Activated CD8-positive, alpha-beta T cell treated with anti-CD3 and anti-CD28 coated beads for 36 hours (primary cell): ENCODE measurements at regions not wholly inside any gene's neighbourhood (a gene's known extent, or its start where the extent isn't known, plus 50 kb on each side); places are given as distances from the start of the nearest gene placed in this dataset.
A peak's percentile ranks its signal among the peaks of the same experiment; 100 is the strongest.

Experiments
- ATAC-seq: fragments of 200-7000 bp; cut with Tn5 transposase; one replicate; pipeline ENCODE4 v1.10.0; 2021; ENCODE audit warnings: mild to moderate bottlenecking, moderate library complexity
- CTCF ChIA-PET: fragments of 350-600 bp; sonication (Branson Sonifier 250); formaldehyde crosslinking; loops from one replicate; lab custom pipeline; 2021; ENCODE audit warnings: antibody characterized with exemption; lab: Charles Lee
- POLR2A ChIA-PET: fragments of 350-600 bp; sonication (Branson Sonifier 250); formaldehyde crosslinking; loops from one replicate; lab custom pipeline; 2021; ENCODE audit warnings: antibody characterized with exemption; lab: Charles Lee
- DNase-seq: peaks from one replicate; pipeline ENCODE4 v3.0.0-alpha.2; 2020
- H3K27ac Mint-ChIP-seq: one replicate; pipeline ENCODE4 v1.8.0; 2021; ENCODE audit warnings: mild to moderate bottlenecking, mixed read lengths
- H3K27me3 Mint-ChIP-seq: one replicate; pipeline ENCODE4 v1.8.0; 2021; ENCODE audit warnings: mixed read lengths
- H3K36me3 Mint-ChIP-seq: one replicate; pipeline ENCODE4 v1.8.0; 2021; ENCODE audit warnings: low read depth, mixed read lengths
- H3K4me1 Mint-ChIP-seq: one replicate; pipeline ENCODE4 v1.8.0; 2021; ENCODE audit warnings: low read depth, mixed read lengths
- H3K4me3 Mint-ChIP-seq: one replicate; pipeline ENCODE4 v1.8.0; 2021; ENCODE audit warnings: mild to moderate bottlenecking, moderate library complexity, mixed read lengths
- H3K9me3 Mint-ChIP-seq: one replicate; pipeline ENCODE4 v1.8.0; 2021; ENCODE audit warnings: mixed read lengths
- CTCF ChIP-seq: fragments of 200-600 bp; IDR thresholded peaks from one replicate; pipeline ENCODE4 v1.8.0; 2022; ENCODE audit warnings: antibody characterized with exemption, mild to moderate bottlenecking
- intact Hi-C: fragments of 100-400 bp; cut with micrococcal nuclease; formaldehyde crosslinking; loops from one replicate; pipeline ENCODE4 v1.10.0; 2022

GRCh38 chr13:74288361-74288911 is 154.2 kb upstream of the KLF12 start:
- H3K27ac Mint-ChIP-seq = peak overlapping the region; percentile 73
- DNase-seq (peak; percentile 36), ATAC-seq (no peak)
- POLR2A ChIA-PET = interaction anchor here (0.9 to 3.7 kb wide), 5 partner anchors 11 to 155 kb away, joined by 3 to 28 read pairs (median 6); partner anchors contain the start of gene KLF12
- H3K27me3 Mint-ChIP-seq = no peaks in the 10 kb centered on the region
- H3K9me3 Mint-ChIP-seq = no peaks in the 10 kb centered on the region
- no peaks in the 10 kb centered on the region for H3K36me3 Mint-ChIP-seq
- TF ChIP-seq CTCF = no peak
- peaks cover 64% of the 10 kb centered on the region for H3K4me1 Mint-ChIP-seq
- CTCF ChIA-PET = interaction anchor here (0.8 to 5.1 kb wide), 20 partner anchors 9 to 931 kb away, joined by 3 to 25 read pairs (median 6); no protein-coding TSS in a partner anchor
- peak overlapping the region; percentile 67 for H3K4me3 Mint-ChIP-seq
- intact Hi-C loops = loop anchor here (5.0 to 10.0 kb wide), 3 partner anchors 156 to 534 kb away; partner anchors contain the start of gene KLF12

- Mint-ChIP-seq H3K4me3 (peak overlapping the region; percentile 67), H3K27me3 (no peaks in the 10 kb centered on the region), H3K36me3 (no peaks in the 10 kb centered on the region), H3K27ac (peak overlapping the region; percentile 73), H3K9me3 (no peaks in the 10 kb centered on the region), H3K4me1 (peaks cover 66% of the 10 kb centered on the region)
- ATAC-seq (peak; percentile 57), DNase-seq (peak; percentile 91)
- no peak for TF ChIP-seq CTCF
- POLR2A ChIA-PET = interaction anchor here (1.1 to 3.7 kb wide), 4 partner anchors 10 to 154 kb away, joined by 3 to 28 read pairs (median 7); partner anchors contain the start of gene KLF12
- CTCF ChIA-PET = interaction anchor here (0.8 to 5.1 kb wide), 30 partner anchors 10 to 531 kb away, joined by 3 to 33 read pairs (median 6); no protein-coding TSS in a partner anchor
- intact Hi-C loops = loop anchor here (1.0 to 10.0 kb wide), 4 partner anchors 155 to 533 kb away; partner anchors contain the start of gene KLF12
Measured at GRCh38 chr13:74287724-74288169, 153.5 kb upstream of the KLF12 start.

GRCh38 chr13:74280795-74281490 is 146.7 kb upstream of the KLF12 start:
- peaks cover 54% of the 10 kb centered on the region for H3K4me1 Mint-ChIP-seq
- intact Hi-C loops = loop anchor here (5.0 to 10.0 kb wide), 3 partner anchors 34 to 526 kb away; no protein-coding TSS in a partner anchor
- no peaks in the 10 kb centered on the region for H3K36me3 Mint-ChIP-seq
- no peak overlapping the region for H3K4me3 Mint-ChIP-seq
- no peak for DNase-seq
- TF ChIP-seq CTCF = no peak
- POLR2A ChIA-PET = no interaction called here
- H3K9me3 Mint-ChIP-seq = no peaks in the 10 kb centered on the region
- peak; percentile 44 for ATAC-seq
- H3K27me3 Mint-ChIP-seq = no peaks in the 10 kb centered on the region
- no peak overlapping the region for H3K27ac Mint-ChIP-seq
- CTCF ChIA-PET = no interaction called here

GRCh38 chr13:74280093-74280794 is 146.0 kb upstream of the KLF12 start:
- H3K4me1 Mint-ChIP-seq = peaks cover 49% of the 10 kb centered on the region
- POLR2A ChIA-PET = no interaction called here
- H3K36me3 Mint-ChIP-seq = no peaks in the 10 kb centered on the region
- H3K4me3 Mint-ChIP-seq = no peak overlapping the region
- TF ChIP-seq CTCF = no peak
- H3K27me3 Mint-ChIP-seq = no peaks in the 10 kb centered on the region
- intact Hi-C loops = loop anchor here (5.0 to 10.0 kb wide), 3 partner anchors 33 to 525 kb away; no protein-coding TSS in a partner anchor
- CTCF ChIA-PET = no interaction called here
- peak; percentile 71 for ATAC-seq
- no peaks in the 10 kb centered on the region for H3K9me3 Mint-ChIP-seq
- no peak overlapping the region for H3K27ac Mint-ChIP-seq
- peak; percentile 49 for DNase-seq
